HG02588 (cell line): ENCODE measurements at regions not wholly inside any gene's neighbourhood (a gene's known extent, or its start where the extent isn't known, plus 50 kb on each side); places are given as distances from the start of the nearest gene placed in this dataset.

Experiments
- ATAC-seq: cut with Tn5 transposase; IDR thresholded peaks from one replicate; pipeline ENCODE4 v1.9.1; 2021; ENCODE audit warnings: mild to moderate bottlenecking, moderate library complexity; ENCODE audit not compliant: unreplicated experiment

DNA sequence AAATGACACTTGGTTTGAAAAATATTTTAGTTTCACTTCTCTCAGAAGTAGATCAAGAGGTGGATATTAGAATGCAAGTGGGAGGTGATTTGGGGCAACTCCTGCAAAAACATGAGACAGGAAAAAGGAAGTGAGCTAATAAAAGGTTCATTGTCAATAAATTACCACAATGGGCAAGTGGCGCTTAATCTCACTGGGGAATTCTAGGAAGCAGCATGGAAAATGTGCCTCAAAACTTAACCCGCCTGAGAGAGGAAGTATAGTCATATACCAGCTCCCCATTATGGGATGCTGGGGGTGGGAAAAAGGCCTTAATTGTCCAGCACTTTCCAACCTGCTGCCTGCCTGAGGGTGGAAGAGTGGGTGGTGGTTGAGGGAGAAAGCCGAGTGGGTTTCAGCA is 204.1 kb downstream of the ELAVL2 start:
- no peak for ATAC-seq

DNA sequence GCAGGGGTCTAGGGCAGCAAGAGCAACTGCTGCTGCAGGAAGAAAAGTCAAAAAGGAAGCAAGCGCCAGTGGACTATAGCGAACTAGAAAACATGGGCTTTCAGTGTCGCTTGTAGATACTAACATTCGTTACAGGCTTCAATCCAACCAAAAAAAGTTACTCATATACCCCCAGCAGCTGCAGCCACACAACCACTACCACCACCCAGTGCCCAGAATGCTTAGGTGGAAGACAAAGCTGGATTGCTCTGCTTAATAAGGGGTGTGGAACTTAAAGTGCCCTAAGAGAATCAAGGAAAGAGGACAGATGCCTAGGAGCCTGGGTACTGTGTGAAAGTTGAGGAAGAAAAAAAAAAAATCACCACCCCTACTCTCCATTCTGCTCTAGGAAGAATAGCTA is 203.6 kb downstream of the ELAVL2 start:
- no peak for ATAC-seq

DNA sequence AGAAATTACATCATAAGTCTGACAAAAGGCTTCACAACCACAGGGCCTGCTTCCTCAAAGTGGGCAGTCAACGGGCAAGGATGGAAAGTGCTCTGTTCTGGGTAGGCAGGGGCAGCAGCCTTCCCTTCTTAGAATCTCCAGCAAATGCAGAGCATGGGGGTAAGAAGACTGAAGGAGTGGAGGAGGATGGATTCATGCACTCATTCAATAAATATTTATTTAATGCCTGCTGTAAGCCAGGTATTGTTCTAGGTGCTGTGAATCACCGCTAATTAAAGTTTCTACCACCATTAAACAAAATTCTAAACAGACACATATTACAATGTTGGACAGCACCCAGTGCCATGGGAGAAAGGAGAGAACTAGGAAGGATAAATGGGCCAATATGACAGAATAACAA is 195.6 kb downstream of the ELAVL2 start:
- no peak for ATAC-seq

DNA sequence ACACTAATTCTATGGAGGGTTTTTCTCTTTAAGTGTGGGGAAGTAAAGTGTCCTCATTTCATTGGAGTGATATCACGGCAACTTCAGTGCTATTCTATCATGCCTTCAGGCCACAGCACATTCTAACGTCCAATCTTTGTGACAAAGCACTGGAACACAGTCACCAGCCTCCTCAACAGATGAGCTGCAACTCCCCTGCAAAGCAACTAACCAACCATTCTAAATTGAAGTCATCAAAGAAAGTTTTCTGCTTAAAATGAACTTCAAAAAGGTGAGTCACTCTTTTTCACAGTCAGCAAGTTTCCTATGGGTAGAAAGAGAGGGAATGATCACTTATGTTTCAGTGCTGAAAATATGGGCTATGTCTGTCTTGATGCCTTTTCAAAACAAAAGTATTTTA is 190.8 kb downstream of the ELAVL2 start:
- ATAC-seq, result no peak

DNA sequence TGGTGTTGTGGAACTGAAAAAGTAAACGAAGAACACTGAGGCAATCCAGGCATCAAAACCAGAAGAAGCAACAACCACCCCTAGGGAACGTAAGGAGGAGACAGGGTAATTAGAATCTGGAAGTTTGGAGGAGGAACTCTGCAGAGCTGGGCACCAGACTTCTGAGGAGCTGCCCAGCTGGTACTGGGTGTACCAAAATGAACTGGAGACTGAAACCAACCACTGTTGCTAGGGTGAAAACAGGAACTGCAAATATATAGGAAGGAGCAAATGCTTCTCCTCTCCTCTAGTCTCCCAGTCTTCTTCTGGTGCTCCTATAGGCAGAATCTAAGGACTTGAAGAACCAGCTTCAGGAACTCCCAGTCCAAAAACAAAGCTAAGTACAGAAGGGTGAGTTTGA is 189.8 kb downstream of the ELAVL2 start:
- no peak for ATAC-seq

DNA sequence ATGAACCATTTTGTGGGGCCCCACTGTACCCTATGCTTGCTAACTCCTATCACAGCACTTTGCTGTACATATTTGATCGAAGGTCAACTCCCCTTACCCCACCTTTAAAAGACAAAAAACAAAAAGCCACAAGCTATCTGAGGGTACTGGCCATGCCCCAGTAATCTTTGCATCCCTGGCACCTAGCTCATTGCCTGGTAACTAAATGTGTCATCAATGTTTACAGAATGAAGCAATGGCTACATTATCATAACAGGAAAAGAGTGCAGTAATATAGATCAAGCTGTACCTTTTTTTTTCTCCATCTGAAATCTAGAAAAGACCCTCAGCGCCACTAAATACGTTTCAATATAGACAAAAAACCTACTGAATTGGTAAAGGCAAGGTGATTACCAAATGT is 188.0 kb downstream of the ELAVL2 start:
- no peak for ATAC-seq

DNA sequence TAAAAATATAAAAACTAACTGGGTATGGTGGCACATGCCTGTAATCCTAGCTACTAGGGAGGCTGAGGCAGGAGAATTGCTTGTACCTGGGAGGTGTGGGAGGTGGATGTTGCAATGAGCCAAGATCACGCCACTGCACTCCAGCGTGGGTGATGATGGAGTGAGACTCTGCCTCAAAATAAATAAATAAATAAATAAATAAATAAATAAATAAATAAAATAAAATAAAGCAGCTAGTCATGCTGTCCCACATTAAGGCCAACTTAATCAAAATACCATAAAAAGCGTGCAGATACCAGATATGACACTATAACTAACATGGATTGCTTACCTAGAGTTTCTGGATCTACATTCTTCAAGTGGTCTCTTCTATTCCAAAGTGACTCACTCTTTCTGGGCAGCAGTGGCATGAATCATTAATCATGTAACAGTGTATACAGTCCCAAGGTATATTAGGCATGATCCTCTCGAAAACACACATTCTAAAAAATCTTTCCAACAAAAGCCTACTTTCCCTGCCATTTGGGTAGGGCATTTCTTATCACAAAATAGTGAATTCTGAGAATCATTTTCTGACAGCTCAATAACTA is 187.1 kb downstream of the ELAVL2 start:
- ATAC-seq, result no peak
